ENCODE measurements at regions not wholly inside any gene's neighbourhood (a gene's known extent, or its start where the extent isn't known, plus 50 kb on each side); places are given as distances from the start of the nearest gene placed in this dataset.
"Not testable (repeated sequence)": the region's sequence is repeated elsewhere in the genome, so short reads cannot be mapped to it uniquely, and the experiment has no call there.

DNA sequence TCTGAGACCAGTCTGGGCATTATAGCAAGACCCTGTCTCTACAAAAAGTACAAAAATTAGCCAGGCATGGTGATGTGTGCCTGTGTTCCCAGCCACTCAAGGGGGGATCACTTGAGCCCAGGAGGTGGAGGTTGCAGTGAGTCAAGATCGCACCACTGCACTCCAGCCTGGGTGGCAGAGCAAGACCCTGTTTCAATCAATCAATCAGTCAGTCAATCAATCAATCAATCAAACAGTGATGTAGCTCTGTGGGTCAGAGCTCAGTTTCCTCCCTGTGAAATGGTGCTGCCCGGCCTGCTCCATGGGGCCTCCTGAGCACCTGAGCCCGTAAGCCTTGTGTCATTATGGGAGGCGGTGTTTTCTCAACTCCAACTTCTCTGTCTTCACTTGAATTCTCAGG is 167.1 kb upstream of the CIBAR2 start:
- DNase-seq = no peak

DNA sequence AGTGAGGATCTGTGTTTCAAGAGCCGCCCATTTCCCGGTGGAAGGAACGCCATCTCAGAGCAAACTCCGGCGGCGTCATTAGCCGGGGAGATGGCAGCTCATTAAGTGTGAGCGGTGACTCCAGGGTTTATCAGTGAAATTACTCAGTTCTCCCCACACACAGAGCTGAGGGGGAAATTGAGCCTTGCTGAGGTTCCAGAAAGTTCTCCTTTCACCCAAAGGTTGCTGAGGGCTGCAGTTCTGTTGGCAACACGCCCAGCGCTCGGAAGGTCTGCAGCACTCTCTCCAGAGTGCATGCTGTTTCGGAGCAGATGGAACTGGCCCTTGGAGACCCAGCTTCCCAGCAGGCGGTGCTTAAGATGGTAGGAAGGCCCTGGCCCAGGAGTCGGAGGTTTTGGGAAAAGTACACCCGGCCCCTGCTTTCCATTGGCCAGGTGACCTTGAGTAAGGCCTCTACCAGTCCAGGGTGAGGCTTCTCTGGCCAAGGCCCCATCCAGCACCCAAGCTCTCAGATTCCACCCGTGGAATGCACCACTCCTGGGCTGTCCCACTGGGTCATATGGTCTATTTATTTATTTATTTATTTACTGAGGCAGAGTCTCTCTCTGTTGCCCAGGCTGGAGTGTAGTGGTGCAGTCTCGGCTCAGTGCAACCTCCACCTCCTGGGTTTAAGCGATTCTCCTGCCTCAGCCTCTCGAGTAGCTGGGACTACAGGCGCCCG is 167.7 kb upstream of the CIBAR2 start:
- DNase-seq = peak; percentile 42

DNA sequence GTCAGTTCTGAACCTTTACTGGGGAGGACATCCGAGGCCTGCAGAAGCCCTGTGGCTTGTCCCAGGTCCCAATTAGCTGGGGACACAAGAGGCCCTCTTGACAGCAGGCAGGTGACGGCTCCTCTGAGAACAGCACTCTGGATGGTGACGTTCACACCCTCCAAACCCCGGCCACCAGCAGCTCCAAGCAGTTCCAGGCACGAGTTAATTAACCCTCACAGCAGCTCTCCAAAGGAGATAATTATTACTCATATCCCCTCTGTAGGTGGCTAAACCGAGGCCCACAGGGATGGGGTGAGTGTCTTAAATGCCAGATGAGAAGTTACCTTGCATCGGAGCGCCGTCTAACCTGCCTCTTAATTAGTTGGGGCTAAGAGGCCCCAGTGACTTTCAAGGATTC is 168.9 kb upstream of the CIBAR2 start:
- DNase-seq = peak; percentile 77

DNA sequence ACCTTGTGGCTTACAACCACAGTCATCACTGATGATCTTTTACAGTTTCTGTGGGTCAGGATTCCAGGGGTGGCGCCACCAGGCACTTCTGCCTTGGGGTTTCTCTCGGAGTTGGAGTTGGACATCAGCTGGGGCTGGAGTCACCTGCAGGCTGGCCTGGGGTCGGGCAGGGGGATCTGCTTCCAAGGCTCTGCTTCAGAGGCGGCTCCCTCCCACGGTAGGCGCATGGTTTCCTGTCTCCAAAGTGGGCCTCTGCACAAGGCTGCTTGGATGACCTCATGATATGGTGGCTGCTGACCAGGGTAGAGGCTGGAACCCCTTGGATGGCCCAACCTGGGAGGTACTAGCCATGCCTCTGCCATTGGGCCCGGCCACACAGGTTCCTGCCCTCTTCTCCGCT is 170.6 kb upstream of the CIBAR2 start:
- DNase-seq = no peak

DNA sequence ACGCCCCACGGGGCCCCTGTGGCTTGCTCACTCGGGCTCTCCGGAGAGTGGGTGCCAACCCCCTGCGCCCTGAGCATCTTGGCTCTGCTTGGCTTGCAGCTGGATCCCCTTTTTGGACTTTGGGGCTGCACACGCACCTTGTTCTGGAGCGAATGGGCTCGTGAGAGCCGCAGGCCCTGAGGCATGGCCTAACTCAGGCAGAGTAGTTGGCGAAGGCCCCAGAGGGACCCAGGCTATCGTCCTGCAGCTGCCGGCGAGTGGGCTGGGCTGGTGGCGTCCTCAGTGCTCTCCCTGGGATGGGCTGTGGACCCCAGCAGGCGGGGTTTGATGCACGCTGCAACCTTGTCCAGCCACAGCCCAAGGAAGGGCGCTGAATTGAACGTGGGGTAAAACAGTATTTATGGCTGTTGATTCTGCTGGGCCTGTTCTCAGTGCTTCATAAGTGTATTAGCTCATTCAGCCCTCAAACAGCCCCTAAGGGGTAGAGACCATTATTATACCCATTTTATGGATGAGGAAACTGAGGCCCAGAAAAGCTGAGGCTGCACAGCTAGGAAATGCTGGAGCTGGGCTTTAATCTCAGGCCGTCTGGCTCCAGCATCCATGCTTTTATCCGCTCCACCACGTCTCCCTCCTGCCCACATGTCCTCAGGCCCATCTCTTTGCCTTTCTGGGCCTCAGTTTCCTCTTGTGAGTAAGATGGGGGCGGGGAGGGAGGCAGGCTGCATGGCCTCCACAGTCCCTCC is 171.2 kb upstream of the CIBAR2 start:
- no peak for DNase-seq

DNA sequence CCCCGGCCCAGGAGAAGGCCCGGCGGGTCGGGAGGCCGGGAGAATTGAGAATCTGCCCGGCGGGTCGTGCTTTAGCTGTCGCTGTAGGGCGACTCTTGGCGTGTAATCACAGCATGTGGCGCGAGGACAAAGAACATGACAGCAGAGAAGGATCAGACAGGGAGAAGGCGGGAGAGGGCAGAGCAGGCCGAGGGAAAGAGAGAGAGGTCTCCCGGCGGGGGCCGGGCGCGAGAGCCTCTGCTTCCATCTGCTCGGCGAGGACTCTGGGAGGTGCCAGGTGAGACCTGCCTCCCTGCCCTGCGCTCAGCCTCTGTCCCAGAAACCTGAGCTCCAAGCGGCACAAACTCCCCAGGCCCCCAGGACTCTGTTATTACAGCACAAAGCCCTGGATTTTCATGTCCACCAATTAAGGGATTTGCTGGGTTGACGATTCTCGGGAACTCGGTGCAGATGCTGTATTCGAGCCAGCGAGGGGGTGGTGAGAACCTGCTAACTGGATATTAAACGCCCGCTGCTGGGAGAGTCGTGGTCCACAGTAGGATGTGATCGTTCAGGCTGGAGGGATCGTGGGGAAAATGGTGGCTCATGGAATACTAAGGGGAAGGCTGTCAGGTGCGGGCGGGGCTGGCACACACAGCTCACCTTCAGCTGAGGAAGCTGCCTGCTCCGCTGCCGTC is 172.0 kb upstream of the CIBAR2 start:
- peak; percentile 89 for DNase-seq

DNA sequence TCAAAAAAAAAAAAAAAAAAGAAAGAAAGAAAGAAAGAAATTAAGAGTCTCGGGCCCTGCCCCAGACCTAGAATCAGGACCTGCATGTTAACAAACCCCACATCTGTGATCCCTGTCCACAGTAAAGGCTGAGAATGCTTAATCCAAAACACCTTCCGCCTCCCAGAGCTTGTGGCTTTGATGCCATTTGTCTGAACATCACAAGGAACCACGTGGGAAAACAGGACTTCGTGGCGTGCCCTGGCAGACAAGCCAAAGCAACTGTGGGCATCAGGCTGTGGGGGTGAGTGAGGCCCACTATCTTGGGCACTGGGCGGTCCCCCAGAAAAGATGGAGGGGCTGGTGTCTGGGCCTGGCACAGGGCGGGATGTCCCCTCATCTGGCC is 173.4 kb upstream of the CIBAR2 start:
- no peak for DNase-seq

DNA sequence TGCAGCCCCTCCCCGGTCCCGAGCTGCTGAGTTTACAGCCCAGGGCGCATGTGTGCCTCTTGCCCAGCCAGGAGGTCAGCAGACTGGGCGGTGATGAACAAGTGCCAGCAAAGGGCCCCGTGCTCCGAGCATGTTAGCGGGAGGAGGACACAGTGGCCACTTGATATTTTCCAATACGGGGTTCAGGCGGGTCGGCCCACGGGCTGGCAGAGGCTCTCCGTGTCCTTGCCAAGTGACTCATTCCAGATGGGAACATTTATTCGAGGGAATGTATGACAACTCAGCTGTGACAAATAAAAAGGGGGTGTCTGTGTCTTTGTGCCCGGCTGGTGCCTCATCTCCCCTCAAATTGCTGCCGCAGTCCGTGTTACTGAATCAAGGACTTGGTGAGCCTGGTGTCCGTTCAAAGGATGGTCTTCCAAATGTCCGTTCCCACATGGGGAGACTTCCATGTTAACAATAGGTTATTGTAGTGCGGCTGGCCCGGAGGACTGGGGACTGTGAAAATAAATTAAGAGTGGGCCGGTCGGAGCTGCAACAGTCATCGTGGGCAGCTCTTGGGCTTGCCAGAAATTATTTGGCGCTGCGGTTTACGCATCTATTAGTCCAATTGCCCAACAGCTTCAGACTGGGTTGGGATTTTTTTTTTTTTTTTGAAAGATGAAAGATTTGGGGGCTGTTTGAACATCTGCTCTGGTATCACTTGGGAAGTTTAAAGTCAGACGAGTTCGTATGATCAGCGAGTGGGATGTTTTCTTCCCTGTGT is 174.0 kb upstream of the CIBAR2 start:
- no peak for DNase-seq

DNA sequence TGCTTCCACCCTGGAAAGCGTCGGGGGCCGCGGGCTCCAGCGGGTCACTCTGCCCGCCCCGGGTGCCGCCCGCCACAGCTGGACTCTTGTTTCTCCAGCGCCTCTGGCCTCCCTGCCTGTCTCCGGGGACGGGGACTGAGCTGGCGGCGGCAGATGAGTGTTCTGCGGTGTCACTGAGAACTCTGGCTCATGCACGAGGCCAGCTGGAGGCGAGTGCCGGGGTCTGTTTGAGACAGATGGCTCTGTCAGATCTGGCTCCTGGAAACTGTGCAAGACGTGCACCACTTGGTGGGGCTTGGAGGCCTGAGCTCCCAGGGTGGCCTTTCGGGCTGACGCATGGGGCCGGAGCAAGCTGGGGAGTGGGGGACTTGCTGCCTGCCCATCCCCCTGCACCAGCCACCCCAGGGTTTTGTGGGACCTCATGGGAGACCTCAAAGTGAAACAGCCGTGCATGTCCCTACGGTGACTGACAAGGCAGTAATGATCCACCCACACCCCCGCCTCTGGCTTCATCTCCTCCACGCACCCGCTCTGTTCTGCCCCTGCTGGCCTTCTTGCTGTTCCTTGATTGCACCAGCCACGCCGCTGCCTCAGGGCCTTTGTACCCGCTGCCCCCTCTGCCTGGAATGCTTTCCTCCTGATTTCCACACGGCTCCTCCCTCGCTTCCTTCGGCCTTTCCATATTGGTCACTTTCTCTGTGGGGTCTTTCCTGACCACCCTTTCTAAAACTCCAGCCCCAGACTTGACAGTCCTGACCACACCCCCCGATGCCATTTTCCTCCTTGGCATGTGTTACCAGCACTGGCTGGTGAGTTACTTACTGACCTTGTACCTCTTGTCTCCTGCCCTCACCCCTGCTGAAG is 174.9 kb upstream of the CIBAR2 start:
- peak; percentile 52 for DNase-seq

DNA sequence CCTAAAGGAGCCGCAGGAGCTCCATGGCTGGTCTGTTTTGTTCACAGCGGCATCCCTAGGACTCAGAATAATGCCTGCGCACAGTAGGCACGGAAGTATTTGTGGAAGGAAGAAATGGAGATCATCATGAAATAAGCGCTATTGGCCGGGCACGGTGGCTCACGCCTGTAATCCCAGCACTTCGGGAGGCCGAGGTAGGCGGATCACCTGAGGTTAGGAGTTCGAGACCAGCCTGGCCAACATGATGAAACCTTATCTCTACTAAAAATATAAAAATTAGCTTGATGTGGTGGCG is 175.5 kb upstream of the CIBAR2 start:
- DNase-seq = not testable (repeated sequence)

DNA sequence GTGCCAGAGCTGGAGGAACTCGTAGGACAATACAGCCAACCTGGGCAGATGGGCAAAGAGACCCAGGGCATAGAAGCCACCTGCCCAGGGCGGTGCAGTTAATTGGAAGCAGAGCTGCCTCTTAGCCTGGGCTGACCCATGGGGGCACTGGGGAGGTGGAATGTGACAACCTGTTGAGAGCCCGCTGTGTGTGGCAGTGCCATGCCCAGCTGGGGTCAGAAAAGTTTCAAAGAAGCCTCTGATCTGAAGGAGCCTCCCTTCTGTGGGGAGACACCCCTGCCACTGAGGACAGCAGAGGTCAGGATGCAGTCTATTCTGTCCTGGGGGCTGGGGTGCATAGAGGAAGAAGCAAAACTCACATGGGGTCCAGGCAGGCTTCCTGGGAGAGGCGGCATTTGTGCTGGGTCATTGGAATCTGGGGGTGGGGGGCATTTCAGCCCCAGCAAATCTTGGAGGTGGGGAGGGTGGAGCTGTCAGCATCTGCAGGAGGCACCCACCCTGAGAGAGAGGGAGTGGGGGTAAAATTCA is 176.1 kb upstream of the CIBAR2 start:
- DNase-seq = no peak

DNA sequence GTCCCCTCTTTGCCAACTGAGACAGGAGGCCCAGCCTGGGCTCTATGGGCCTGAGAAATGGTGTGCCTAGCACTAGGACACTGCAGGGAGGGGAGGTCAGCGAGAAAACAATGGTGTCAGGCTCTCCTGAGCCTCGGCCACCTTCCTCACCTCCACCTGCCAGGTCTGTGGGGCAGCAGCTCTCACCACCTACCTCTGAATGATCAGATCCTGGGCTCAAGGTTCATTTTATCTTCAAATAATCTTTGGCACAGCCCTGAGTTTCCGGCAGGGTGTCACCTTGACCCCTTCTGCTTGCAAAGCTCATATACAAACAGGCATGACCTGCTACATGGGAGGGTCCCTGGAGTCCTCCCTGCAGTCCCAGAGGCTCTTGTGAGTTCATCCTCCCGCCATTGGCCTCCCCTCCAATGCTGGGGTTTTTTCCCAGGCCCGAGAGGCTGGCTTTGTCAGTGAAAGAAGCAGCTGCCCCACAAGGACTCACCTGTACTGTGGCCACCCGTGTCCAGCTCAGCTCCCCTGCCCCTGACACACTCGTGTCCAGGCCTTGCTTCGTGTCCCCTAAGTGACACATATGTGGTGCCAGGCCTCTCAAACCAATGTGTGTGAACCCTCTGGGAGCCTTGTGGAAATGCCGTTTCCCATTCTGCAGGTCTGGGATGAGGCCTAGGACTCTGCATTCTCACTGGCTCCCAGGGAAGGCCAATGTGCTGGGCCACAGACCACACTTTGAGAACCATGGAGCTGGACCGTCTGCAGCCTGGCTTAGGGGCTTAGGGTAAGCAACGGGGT is 176.8 kb upstream of the CIBAR2 start:
- no peak for DNase-seq

DNA sequence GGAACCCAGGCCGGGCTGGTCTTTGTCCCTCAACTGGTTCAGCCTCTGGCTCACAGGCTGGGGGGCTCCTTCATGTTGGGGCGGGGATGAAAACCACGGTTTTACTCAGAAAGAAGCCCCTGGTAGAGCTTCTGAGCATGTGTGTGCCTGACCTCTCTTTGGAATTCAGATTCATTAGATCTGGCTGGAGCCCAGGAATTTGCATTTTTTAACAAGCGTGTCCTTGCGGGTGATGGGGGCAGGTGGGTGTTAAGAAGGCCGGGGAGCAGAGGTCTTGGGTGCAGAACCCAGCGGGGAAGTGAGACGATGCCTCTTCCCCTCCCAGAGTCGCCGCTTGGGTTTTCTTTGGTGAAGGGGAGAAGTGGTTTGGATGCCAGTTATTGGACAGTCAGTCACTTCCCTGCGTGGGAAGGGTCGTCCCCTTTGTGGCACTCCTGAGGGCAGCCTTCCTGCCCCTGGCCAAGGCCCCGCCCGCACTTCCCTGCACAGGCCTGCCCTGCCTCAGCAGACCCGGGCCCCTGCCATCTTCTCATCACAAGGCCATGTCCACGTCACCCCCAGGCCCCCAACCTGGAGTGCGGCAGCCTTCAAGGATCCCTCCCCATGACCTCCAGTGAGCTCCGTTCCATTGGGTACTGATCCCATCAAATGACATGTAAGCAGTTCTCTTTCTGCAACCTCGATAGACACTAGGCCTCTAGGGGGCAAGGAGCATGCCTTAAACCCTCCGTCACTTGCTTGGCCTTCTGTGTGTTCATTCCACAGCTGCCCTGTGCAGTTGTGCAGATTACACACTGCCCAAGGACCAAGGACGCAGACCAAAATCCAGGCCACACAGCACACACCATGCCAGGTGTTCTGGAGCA is 177.7 kb upstream of the CIBAR2 start:
- no peak for DNase-seq

DNA sequence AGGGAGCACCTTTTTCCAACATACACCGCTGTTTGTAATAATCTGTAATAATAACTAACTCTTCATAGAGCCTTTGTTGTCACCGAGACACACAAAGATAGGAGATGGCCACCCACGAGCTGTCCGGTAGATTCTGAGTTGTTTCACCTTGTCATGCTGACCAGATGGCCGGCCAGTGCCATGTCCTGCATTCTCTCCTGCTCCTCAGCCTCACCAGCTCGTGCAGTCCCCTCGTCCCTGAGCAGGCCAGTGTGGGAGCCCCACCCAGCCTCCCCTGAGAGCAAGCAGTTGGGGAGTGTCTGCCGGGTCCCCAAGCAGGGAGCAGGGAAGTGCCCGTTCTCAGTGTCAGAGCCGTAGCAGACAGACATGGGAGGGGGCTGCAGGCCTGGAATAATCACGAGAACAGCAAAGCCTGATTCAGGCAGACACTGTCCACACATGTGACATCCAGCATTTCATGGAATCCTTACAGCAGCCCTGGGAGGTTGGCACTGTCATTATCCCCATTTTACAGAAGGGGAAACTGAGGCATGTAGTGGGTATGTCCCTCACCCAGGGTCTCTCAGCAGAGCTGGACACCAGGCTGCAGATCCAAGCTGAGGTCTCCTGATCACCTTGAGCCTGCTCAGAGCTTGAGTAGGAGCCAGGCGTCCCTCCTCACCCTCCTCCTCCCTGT is 178.5 kb upstream of the CIBAR2 start:
- no peak for DNase-seq

DNA sequence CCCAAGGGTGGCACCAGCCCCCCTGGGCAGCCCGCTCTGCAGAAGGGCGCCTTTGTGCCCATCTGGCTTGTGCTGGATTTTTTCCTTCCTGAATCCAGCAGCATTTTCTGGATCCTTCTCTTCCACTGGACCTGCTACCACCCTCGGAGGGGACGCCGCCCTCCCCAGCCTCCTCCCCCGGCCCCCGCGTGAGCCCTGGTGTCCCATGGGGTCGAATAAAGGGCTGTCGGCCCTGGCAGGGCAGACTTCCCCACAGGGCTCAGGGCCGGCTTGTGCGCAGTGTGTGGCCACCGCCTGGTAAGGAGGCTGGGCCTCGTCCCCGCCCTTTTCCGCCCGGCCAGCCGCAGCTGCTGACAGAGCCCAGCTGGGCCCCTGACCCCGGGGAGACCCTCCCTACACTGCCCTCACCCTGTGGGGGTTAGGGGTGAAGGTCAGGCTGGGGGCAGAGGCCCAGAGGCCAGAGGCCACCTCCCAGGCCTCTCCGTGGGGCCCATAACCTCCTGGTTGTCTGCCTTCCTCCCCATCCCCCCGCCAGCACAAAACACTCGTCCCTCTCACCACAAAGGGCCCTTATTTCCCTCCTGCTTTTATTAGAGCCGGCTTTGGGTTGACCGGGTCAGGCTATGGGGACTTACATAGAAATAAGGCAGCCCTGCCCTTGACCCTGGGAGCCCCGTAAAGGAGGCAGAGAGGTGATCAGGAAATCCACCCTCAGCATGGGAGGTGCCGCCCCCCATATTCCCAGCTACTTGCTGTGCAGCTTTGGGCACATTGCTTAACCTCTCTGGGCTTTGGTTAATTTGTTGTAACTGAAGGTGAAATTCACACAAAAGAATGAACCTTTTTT is 179.3 kb upstream of the CIBAR2 start:
- DNase-seq = no peak

DNA sequence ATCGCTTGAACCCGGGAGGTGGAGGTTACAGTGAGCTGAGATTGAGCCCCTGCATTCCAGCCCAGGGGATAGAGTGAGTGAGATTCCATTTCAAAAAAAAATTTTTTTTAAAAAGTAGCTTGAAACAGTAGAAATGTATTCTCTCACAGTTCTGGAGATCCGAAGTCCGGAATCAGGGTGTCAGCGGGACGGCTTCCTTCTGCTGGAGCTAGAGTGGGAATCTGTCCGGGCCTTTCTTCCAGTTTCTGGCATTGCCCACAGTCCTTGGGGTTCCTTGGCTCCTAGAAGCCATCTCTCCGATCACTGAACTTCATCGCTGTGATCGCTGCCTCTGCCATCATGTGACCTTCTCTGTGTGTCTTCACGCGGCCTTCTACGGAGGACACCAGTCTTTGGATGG is 181.2 kb upstream of the CIBAR2 start:
- DNase-seq = no peak

DNA sequence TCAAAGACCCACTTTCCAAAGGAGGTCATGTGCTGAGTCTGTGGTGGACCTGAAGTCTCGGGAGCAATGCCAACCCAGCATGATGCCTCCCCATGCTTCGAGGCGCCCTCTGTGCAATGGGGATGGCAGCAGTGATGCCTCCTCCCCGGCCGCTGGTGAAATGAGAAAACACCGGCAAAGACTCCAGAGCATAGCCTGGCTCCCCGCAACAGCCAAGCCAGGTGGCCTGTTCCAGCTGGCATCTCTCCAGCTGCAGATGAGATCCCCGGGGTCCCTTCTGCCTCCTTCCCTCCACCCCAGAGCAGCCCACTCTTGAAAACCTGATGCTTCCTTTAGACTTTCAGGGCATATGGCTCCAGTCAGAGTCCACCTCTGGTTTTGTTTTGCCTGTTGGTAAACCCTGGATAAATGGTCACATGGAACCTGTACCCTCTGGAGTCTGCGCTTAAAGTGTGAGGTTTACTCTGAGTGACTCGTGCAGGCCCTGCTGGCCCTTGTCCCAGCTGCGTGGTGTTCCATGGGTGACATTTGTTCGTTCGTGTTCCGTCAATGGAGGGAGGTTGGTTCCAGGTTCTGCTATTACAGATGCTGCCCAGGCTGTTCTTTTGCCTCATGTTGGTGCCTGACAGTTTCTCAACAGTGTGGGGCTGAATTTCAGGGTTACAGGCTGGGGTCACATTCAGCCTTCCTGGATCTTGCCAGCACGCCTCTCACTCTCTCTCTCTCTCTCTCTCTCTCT is 181.8 kb upstream of the CIBAR2 start:
- DNase-seq = peak; percentile 67
